NCI-H1436 (cell line): ENCODE measurements at regions not wholly inside any gene's neighbourhood (a gene's known extent, or its start where the extent isn't known, plus 50 kb on each side); places are given as distances from the start of the nearest gene placed in this dataset.
"Not testable (repeated sequence)": the region's sequence is repeated elsewhere in the genome, so short reads cannot be mapped to it uniquely, and the experiment has no call there.

Experiments
- DNase-seq: peaks from one replicate; lab custom pipeline; 2025; lab: John Stamatoyannopoulos, UW

DNA sequence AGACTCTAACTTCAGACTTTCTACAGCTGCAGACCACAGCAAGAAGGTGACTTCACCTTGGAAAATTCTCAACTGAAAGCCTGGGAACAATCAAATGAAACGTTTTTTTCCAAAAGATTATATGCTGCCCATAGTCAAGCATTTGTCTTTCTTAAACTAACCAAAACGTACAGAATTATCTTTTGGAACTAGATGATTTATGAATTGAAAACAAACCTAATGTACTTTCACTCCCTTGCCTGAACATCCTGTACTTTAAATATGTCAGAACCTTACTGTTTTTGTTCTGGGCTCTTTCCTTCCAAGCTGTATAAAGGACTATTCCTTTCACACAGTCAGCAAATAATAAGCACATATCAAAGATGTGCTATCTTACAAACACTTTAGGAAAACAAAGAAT lies 62.4 kb upstream of the TNFAIP3 start:
- no peak for DNase-seq

DNA sequence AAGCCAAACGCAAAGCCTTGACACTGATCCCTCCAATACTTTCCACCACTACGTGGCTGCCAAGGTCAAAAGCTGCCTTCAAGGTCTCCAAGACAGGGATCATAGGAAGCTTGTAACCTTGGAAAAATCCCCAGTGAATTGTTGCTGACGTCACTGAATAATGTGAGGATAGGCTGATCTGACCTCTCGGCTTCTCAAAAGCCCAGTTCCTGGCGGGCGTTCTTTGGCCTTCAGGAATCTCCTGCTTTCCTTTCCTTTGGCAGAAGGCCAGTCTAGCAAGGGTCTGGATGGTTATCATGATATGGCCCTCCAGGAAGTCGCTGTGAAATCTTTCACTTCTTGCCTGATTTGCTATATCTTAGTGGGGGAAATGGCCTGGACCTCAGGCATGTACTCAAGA lies 61.4 kb upstream of the TNFAIP3 start:
- no peak for DNase-seq

DNA sequence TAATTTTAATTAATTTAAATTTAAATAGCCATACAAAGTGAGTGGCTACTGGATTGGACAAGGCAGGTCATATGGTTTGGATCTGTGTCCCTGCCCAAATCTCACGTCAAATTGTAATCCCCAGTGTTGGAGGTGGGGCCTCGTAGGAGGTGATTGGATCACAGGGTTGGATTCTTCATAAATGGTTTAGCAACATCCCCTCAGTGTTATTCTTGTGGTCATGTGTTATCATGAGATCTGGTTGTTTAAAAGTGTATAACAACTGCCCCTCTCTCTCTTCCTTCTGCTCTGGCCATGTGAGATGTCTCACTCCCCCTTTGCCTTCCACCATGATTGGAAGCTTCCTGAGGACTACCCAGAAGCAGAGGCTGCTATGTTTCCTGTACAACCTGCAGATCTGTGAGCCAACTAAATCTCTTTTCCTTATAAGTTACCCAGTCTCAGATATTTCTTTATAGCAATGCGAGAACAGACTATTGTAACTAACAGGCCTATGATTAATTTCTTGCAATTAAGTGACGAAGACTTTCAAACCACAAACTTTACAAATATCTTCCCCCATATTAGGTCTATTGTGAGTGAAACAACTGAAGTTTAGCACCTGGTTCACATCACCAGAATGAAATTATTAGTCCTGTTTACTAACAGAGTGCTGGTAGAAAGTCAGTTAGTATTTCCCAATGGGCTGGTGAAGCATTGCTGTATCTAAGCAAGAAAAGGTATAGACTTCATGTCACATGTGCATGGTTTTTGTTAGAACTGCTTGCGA lies 60.0 kb upstream of the TNFAIP3 start:
- no peak for DNase-seq

DNA sequence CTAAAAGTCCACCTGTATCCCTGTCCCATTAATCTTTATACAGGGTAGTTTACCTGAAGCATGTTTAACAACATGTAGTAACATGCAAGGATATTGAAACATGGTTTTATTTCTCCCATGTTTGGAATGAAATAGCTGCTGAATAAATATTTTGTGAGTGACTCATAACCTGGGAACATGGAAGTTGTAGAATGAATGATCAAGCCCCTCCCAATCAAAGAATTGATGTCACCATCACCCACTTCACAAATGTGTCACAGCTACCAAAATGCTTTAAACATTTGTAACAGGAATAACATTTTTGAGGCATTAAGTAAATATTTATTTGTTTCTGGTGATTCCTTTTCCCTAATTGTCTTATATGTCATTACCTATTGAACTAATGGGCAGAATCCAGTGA lies 58.9 kb upstream of the TNFAIP3 start:
- no peak for DNase-seq

DNA sequence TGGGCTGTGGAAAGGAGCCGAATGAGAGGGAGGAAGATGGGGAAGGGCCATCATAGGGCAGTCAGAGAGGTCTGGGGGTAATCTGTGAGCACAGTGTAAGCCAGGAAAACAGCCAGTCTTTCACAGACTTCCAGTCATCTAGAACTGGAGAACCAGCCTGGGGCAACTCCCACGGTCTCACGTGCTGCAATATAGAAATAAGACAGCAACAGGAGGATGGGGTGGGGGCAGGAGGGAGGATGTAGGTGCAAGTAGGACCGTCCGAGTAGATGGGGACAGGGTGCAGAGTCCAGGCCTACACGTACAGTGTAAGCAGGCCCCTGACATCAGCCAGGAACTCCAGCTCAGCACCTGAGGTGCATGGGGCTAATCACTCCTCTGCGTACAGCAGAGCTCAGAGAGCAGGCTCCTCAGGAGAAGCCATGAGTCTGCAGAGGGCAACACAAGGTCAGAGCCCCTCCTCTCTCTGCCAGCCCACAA lies 58.2 kb upstream of the TNFAIP3 start:
- DNase-seq = no peak

DNA sequence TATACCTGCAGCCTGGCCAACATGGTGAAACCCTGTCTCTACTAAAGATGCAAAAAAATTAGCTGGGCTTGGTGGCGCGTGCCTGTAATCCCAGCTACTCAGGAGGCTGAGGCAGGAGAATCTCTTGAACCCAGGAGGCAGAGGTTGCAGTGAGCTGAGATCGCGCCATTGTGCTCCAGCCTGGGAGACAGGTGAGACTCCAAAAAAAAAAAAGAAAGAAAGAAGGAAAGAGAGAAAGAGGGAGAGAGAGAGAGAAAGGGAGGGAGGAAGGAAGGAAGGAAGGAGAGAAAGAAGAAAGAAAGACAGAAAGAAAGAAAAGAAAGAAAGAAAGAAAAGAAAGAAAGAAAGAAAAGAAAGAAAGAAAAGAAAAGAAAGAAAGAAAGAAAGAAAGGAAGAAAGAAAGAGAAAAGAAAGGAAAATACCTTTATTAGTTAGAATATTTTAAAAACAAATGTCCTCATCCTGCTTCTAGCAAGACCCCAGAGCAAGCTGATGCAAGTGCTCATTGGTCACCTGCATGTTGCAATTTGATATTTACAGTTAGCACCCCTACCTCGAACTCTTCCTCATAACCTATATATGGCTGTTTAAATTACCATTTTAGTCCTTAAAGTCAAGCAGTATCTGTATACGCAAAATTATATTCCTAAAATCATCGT lies 57.0 kb upstream of the TNFAIP3 start:
- not testable (repeated sequence) for DNase-seq

DNA sequence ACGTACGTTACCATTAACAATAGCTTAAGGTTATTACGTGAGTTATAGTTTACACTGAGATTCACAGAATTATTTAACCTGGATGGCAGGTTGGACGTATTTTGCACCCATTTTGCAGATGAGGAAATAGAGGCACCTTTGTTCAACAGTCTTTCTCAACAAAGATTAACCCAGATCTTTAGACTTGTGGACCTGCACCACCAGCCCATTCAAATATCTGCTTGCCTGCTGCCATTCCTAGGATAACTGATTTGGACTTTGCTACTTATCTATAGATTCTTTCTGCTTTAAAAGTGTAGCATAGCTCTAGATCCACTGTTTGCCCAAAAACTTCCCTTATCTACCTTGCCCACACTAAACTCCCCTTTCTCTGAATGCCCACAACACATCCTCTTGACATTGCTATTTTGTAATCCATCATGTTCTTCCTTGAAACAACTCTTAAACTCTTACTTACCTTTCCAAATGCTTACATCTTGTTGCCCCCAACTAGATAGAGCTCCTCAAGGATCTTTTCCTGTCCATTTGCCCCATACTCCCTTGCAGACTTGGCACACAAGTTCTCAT lies 56.4 kb upstream of the TNFAIP3 start:
- no peak for DNase-seq

DNA sequence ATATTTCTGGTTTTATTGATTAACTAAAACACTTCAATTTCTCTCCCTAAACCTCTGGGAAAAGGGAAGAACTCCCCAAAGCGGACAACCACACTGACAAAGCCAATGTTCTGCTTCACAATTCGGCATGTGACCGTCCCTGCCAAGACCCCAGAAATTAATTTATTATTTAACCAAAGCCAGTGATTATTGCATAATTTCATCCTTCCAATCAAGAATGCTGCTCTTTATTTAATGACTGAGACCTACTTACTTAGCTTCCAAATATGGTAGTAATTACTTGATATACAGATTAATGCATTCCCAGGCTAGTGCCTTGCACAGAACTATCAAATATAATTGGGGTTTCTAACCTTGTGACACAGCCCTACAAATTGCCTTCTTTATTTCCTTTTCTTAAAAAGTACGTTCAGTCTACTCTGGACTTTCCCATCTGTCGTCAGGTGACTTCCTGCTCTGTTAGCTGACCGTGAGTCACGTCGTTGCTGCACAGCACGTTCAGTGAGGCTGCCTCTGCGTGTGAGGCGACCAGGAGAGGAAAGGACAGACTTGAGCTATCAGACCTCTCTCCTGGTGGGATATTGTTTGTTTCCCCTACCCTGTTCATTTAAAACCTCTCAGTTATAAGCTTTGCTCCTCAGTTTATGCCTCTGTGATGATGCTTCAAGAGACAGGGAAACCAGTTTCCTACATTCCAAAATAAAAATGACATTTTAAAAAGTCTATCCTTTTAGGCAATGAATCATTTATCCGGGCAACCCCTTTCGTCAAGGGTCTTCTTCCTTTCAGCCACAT lies 55.7 kb upstream of the TNFAIP3 start:
- peak; percentile 0 for DNase-seq

DNA sequence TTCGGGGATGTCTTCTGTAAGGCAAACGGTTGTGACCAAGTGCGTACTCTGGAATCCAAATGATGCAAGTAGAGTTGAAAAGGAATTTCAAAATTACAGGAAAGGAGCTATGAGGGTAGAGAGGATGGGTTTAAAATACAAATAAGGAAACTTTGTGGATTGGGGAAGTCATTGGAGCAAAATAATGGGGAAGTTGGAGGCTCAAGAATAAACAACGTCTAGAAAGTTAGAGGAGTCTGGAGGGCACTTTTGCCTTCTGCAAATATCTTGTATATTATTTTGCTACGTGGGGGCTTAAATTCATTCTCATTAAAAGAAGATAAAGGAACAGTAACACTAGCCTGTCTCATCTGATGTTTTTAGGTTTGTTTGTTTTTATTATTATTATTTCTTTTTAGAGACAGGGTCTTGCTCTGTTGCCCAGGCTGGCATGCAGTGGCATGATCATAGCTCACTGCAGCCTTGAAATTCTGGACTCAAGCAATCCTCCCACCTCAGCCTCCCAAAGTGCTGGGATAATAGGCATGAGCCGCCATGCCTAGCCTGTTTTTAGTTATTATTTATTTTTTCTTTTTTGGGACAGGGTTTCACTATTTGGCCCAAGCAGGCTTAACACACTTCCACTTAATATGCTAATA lies 55.0 kb upstream of the TNFAIP3 start:
- no peak for DNase-seq

DNA sequence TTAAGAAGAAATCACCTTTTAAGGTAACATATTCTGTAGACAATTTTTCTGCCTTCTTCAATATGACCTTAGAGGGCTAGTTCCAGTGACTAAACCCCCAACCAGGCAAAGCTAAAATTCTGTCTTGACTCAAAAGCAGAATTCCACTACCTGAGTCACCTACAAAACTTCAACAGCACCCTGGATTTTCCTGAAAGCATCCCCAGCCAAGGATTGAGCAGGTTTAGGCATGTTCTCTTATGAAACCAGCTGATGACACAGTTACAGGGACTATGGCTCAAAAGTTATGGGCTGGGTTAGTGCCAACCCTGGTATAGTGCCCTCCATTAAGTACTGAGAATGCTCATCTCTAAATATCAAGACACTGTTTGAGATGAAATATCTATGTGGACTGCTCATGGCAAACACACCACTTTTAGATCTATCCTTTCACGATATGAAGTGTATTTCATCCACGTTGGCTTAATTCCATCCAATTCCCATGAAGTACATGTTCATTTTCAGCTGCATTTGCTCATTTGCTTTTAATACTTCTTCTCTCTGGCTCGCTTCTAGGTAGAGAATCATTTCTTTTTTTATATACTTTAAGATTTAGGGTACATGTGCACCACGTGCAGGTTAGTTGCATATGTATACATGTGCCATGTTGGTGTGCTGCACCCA lies 53.6 kb upstream of the TNFAIP3 start:
- DNase-seq = no peak

DNA sequence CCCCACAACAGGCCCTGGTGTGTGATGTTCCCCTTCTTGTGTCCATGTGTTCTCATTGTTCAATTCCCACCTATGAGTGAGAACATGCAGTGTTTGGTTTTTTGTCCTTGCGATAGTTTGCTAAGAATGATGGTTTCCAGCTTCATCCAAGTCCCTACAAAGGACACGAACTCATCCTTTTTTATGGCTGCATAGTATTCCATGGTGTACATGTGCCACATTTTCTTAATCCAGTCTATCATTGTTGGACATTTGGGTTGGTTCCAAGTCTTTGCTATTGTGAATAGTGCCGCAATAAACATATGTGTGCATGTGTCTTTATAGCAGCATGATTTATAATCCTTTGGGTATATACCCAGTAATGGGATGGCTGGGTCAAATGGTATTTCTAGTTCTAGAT lies 53.0 kb upstream of the TNFAIP3 start:
- DNase-seq = not testable (repeated sequence)

DNA sequence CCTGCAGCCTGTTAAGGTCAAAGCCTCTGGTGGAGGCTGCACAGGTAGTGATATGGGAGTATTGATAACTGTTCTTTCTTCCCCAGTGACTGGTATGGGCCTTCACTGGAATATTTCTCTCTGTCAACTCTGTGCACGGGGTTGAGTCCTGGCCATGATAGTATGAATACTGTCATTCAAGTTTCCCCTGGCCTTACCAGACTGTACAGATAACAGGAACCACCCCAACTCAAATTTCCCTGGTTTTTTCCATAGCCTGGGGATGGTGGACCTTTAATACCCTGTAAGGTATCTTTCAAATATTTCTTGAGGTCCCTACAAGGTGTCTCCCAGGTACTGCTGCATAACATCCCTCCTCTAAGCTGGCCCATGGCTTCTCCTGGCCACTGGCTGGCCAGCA lies 51.4 kb upstream of the TNFAIP3 start:
- no peak for DNase-seq

DNA sequence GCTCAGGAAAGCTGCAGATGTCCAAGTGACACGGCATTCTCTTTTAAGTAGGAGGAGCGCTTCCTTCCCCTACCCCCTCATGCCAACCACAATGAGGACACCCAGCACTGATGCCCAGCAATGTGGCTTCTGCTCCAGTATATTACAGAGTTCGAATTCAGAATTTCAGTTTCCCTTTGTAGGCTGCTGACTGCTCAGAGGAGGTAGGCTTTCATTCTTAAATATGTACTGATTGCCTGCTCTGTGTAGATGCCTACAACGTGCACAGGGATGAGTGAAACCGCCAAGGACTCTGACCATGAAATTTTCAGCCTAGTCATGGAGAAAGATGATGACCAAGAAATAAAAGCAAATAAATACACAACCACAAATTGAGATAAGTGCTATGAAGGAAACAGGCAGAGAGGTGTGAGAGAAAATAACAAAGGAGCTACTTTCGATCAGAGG lies 50.9 kb upstream of the TNFAIP3 start:
- no peak for DNase-seq

DNA sequence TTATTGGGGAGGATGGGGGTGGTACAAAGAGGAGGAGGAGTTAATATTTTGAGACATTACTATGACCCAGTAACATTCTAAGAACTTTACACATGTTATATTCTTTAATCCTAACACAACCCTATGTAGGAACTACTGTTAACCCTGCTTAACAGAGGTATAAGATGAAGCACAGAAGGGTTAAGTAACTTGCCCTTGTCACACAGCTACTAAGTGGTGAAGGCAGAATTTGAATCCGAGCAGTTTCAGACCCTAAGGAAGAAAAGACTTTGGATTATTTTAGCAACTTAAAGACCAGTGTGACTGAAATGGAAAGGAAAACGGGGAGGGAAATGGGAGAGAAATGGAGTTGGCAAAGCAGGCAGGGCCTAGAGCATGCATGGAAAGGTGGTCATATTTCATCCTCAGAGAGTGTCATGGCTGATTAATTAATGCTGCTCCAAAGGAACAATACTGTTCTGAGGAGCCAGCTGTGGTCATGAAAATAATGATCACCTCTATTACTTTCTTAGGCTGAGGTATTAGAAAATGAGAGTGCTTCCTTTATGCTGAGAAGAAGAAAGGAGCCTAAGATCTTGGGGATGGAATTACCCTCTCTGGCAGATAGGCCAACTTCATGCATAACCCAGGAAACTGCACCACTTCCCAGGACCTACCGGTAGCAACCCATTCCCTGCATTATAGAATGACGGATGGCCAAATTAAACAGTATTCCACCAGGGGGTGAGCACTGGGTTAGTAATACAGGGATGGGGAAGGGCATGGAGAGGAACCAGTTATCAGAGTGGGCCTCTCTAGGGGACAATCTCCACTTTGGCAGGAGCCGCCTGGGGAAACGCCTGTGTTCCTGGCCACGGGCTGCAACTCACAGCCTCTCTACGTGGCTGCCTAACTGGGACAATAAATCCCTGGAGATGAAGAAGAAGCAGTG lies 50.1 kb upstream of the TNFAIP3 start:
- DNase-seq = no peak
